Neuronal stem cell (in vitro differentiated cells): ENCODE measurements at regions not wholly inside any gene's neighbourhood (a gene's known extent, or its start where the extent isn't known, plus 50 kb on each side); places are given as distances from the start of the nearest gene placed in this dataset.

Experiments
- DNase-seq: peaks from one replicate; pipeline ENCODE4 v3.0.0-alpha.2; 2013; ENCODE audit warnings: low spot score
- H2AFZ ChIP-seq: one replicate; pipeline ENCODE4 v1.6.1; 2013; ENCODE audit warnings: mild to moderate bottlenecking, low read length, inconsistent platforms
- H2AK5ac ChIP-seq: 2 replicates; pipeline ENCODE4 v1.6.1; 2013; ENCODE audit warnings: low read depth, mild to moderate bottlenecking, inconsistent platforms, low read length, moderate library complexity, mixed read lengths
- H2BK120ac ChIP-seq: 2 replicates; pipeline ENCODE4 v1.6.1; 2013; ENCODE audit warnings: low read depth, mild to moderate bottlenecking, inconsistent platforms, low read length, moderate library complexity, mixed read lengths
- H2BK12ac ChIP-seq: one replicate; pipeline ENCODE4 v1.6.1; 2013; ENCODE audit warnings: low read length, inconsistent platforms
- H2BK15ac ChIP-seq: 2 replicates; pipeline ENCODE4 v1.6.1; 2013; ENCODE audit warnings: mild to moderate bottlenecking, low read length, inconsistent platforms, mixed read lengths
- H2BK5ac ChIP-seq: one replicate; pipeline ENCODE4 v1.6.1; 2013; ENCODE audit warnings: inconsistent platforms, mild to moderate bottlenecking, low read length, moderate library complexity
- H3K14ac ChIP-seq: one replicate; pipeline ENCODE4 v1.6.1; 2013; ENCODE audit warnings: low read length, inconsistent platforms
- H3K18ac ChIP-seq: 2 replicates; pipeline ENCODE4 v1.6.1; 2013; ENCODE audit warnings: low read length, inconsistent platforms
- H3K23ac ChIP-seq: 2 replicates; pipeline ENCODE4 v1.6.1; 2013; ENCODE audit warnings: low read depth, mild to moderate bottlenecking, mixed read lengths, low read length, inconsistent platforms; ENCODE audit not compliant: poor library complexity
- H3K27ac ChIP-seq: replicated peaks from 3 replicates; pipeline ENCODE4 v1.5.1; 2013; ENCODE audit warnings: low read length, inconsistent platforms
- H3K27me3 ChIP-seq, 3 experiments: 2 replicates each; pipeline ENCODE4 v1.6.1; 2013; ENCODE audit warnings: low read length in 3 of 3, mild to moderate bottlenecking in 2 of 3, inconsistent platforms in 1 of 3, low read depth in 1 of 3, mixed read lengths in 1 of 3, moderate library complexity in 1 of 3; ENCODE audit not compliant: control insufficient read depth in 3 of 3, insufficient read depth in 3 of 3
- H3K36me3 ChIP-seq, 2 donors: replicated peaks in 1 of 2; 2 replicates each; pipeline ENCODE4 v1.6.1; 2013; ENCODE audit warnings: low read length in 2 of 2; ENCODE audit not compliant: control insufficient read depth in 2 of 2, insufficient read depth in 2 of 2
- H3K4ac ChIP-seq: 2 replicates; pipeline ENCODE4 v1.6.1; 2013; ENCODE audit warnings: inconsistent platforms, mild to moderate bottlenecking, low read length, moderate library complexity
- H3K4me1 ChIP-seq, 2 donors: 1 replicate in 1 of 2; 2 replicates in 1 of 2; pipeline ENCODE4 v1.6.1; 2013; ENCODE audit warnings: low read length in 2 of 2, low read depth in 1 of 2; ENCODE audit not compliant: control insufficient read depth in 2 of 2, insufficient read depth in 1 of 2
- H3K4me2 ChIP-seq: one replicate; pipeline ENCODE4 v1.6.1; 2013; ENCODE audit warnings: mild to moderate bottlenecking, low read length, inconsistent platforms; ENCODE audit not compliant: insufficient read depth, poor library complexity, severe bottlenecking
- H3K4me3 ChIP-seq, 2 donors: 2 replicates each; pipeline ENCODE4 v1.5.1; 2013; ENCODE audit warnings: low read length in 2 of 2, mild to moderate bottlenecking in 2 of 2, inconsistent platforms in 1 of 2, moderate library complexity in 1 of 2
- H3K79me1 ChIP-seq: one replicate; pipeline ENCODE4 v1.6.1; 2013; ENCODE audit warnings: low read depth, mild to moderate bottlenecking, inconsistent platforms, low read length, moderate library complexity
- H3K9ac ChIP-seq: one replicate; pipeline ENCODE4 v1.6.1; 2013; ENCODE audit warnings: mild to moderate bottlenecking, low read depth, low read length, inconsistent platforms; ENCODE audit not compliant: poor library complexity
- H3K9me3 ChIP-seq, 2 donors: replicated peaks in 1 of 2; 2 replicates each; pipeline versions ENCODE3 to v1.6.1; 2013; ENCODE audit warnings: low read length in 2 of 2, mild to moderate bottlenecking in 2 of 2, inconsistent platforms in 1 of 2, low read depth in 1 of 2, mixed read lengths in 1 of 2, moderate library complexity in 1 of 2; ENCODE audit not compliant: control insufficient read depth in 2 of 2, insufficient read depth in 1 of 2
- H4K8ac ChIP-seq: one replicate; pipeline ENCODE4 v1.6.1; 2013; ENCODE audit warnings: low read depth, mild to moderate bottlenecking, inconsistent platforms, low read length, moderate library complexity
- H4K91ac ChIP-seq: one replicate; pipeline ENCODE4 v1.6.1; 2013; ENCODE audit warnings: low read length, low read depth, mild to moderate bottlenecking, inconsistent platforms; ENCODE audit not compliant: poor library complexity
- WGBS, 2 donors: extraction: QIAGEN DNeasy Blood & Tissue Kit; methylation state at CpG; one replicate each; pipeline ENCODE4 v1.1.7; 2013; ENCODE audit warnings: missing lambda C conversion rate in 2 of 2, mixed read lengths in 1 of 2; ENCODE audit not compliant: insufficient read length in 2 of 2, insufficient replicate concordance in 1 of 2; ENCODE audit errors: extremely low coverage in 2 of 2; 5-methylcytosine and 5-hydroxymethylcytosine counted together

DNA sequence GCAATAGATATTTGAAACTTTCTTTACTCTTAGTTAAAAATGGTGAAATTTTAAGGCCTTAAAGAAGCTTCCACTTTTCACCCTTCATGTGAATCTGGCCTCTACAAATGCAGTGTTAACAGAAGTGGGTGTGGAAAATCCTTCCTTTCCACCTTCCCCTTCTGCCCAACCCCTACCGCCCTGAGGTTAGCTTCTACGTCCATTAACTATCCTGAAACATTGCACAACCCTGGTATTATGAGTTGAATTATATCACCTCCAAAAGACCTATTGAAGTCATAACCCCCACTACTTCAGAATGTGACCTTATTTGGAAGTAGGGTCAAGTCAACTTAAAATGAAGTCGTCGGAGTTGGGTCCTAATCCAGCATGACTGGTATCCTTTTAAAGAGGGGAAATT, 80.8 kb upstream of the ACSL3 start:
- Histone ChIP-seq H3K9me3 (peaks cover 3% of the 10 kb centered on the region in 2 donors), H3K4ac (no peak overlapping the region), H3K27me3 (peaks cover 0 to 4% (median 0%) of the 10 kb centered on the region in 3 experiments), H2AK5ac (no peak overlapping the region), H3K14ac (no peak overlapping the region), H2BK120ac (no peak overlapping the region), H3K4me2 (no peak overlapping the region), H4K91ac (no peak overlapping the region), H3K18ac (no peak overlapping the region), H3K9ac (no peak overlapping the region), H3K4me3 (no peak overlapping the region), H4K8ac (no peak overlapping the region), H3K4me1 (peaks cover 0 to under 1% of the 10 kb centered on the region in 2 donors), H3K79me1 (no peaks in the 10 kb centered on the region), H3K27ac (no peak overlapping the region), H2BK5ac (no peak overlapping the region), H2AFZ (no peak overlapping the region), H3K36me3 (no peaks in the 10 kb centered on the region), H2BK12ac (no peak overlapping the region), H2BK15ac (no peak overlapping the region), H3K23ac (no peak overlapping the region)
- WGBS, 2 donors: no CpG with 5 or more reads among the region's 4 CpGs
- DNase-seq: no peak

DNA sequence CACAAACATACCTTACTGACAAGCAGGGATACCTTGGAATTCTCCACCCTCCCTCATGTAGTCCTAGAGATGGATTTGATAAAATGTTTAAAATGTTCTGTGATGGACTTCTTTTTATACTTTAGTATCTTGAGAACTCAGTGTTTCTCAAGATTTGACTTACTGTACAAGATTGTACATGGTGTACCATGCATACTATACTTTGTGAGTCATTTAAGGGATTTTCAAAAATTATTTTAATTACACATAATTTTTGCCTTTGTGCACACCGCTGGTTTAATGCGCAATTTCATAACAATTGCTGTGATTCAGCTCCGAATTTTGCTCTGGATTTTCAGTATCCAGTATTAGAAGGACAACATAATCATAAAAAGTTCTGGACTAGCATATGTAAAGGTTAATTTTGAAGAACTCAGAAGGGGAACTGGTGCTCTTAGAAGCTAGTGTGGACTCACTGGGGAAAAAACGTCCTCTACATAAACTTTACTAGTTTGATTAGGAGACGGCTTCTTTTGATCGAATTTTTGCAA, 78.6 kb upstream of the ACSL3 start:
- no peak overlapping the region for H3K9ac ChIP-seq
- no peak overlapping the region for H3K4ac ChIP-seq
- H3K14ac ChIP-seq: no peak overlapping the region
- no peak for DNase-seq
- no peaks in the 10 kb centered on the region for H3K4me1 ChIP-seq
- no peak overlapping the region for H3K4me3 ChIP-seq
- H2BK15ac ChIP-seq: no peak overlapping the region
- no peak overlapping the region for H3K4me2 ChIP-seq
- no peak overlapping the region for H2BK120ac ChIP-seq
- H3K23ac ChIP-seq: no peak overlapping the region
- H4K91ac ChIP-seq: no peak overlapping the region
- no peaks in the 10 kb centered on the region for H3K36me3 ChIP-seq
- no peak overlapping the region for H3K27ac ChIP-seq
- H2BK12ac ChIP-seq: no peak overlapping the region
- no peak overlapping the region for H4K8ac ChIP-seq
- peaks cover 3 to 4% of the 10 kb centered on the region in 2 donors for H3K9me3 ChIP-seq
- WGBS, 2 donors: no CpG with 5 or more reads among the region's 6 CpGs
- peaks cover 0 to 5% (median 3%) of the 10 kb centered on the region in 3 experiments for H3K27me3 ChIP-seq
- H2AK5ac ChIP-seq: no peak overlapping the region
- no peak overlapping the region for H2AFZ ChIP-seq
- H3K79me1 ChIP-seq: no peaks in the 10 kb centered on the region
- H3K18ac ChIP-seq: no peak overlapping the region
- H2BK5ac ChIP-seq: no peak overlapping the region

DNA sequence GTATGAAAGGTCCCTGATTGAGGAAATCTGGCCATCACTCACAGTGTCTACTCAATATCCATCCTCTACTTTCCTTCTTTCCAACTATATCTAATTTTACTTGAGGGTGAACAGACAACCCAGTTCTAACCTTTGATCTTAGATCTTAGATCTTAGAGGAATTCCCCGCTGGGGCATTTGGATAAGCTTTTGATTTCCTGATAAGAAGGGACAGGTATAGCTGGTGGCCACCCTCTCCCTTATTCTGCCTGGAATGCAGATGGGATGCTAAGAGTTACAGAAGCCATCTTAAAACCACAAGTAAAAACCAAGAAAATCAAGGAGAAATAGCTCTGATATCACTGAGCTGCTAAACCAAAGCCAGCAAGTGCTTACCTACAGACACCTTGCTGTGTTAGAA, 77.2 kb upstream of the ACSL3 start:
- Histone ChIP-seq H3K4me2 (no peak overlapping the region), H2BK12ac (no peak overlapping the region), H3K79me1 (no peaks in the 10 kb centered on the region), H3K4me3 (no peak overlapping the region), H4K8ac (no peak overlapping the region), H2BK5ac (no peak overlapping the region), H3K36me3 (no peaks in the 10 kb centered on the region), H3K9me3 (peaks cover 3 to 4% of the 10 kb centered on the region in 2 donors), H3K9ac (no peak overlapping the region), H3K4me1 (peaks cover 0 to 3% of the 10 kb centered on the region in 2 donors), H4K91ac (no peak overlapping the region), H3K23ac (no peak overlapping the region), H2BK15ac (no peak overlapping the region), H3K18ac (no peak overlapping the region), H2AK5ac (no peak overlapping the region), H3K27ac (no peak overlapping the region), H3K14ac (no peak overlapping the region), H2BK120ac (no peak overlapping the region), H3K4ac (no peak overlapping the region), H2AFZ (no peak overlapping the region), H3K27me3 (peaks cover 0 to 5% (median 3%) of the 10 kb centered on the region in 3 experiments)
- no peak for DNase-seq
- no CpG with 5 or more reads among the region's 1 CpG for WGBS, 2 donors

DNA sequence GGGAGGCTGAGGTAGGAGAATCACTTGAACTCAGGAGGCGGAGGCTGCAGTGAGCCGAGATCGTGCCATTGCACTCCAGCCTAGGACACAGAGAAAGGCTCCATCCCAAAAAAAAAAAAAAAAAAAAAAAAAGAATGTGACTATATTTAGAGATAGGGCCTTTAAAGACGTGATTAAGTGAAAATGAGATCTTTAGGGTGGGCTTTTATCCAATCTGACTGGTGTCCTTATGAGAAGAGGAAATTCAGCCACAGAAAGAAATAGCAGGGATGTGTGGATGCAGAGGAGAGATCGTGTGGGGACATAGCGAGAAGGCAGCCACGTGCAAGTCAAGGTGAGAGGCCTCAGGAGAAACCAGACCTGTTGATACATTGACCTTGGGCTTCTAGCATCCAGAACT, 69.9 kb upstream of the ACSL3 start:
- Histone ChIP-seq H3K4me1 (peaks cover 12 to 19% of the 10 kb centered on the region in 2 donors), H3K27me3 (no peaks in the 10 kb centered on the region), H3K4ac (no peak overlapping the region), H3K18ac (no peak overlapping the region), H3K9me3 (no peaks in the 10 kb centered on the region), H3K9ac (no peak overlapping the region), H2AFZ (no peak overlapping the region), H3K27ac (no peak overlapping the region), H2BK12ac (no peak overlapping the region), H3K14ac (no peak overlapping the region), H3K36me3 (no peaks in the 10 kb centered on the region), H3K4me2 (no peak overlapping the region), H4K91ac (no peak overlapping the region), H3K4me3 (no peak overlapping the region), H3K79me1 (no peaks in the 10 kb centered on the region), H3K23ac (no peak overlapping the region), H2AK5ac (no peak overlapping the region), H2BK5ac (no peak overlapping the region), H2BK15ac (no peak overlapping the region), H4K8ac (no peak overlapping the region), H2BK120ac (no peak overlapping the region)
- no CpG with 5 or more reads among the region's 7 CpGs for WGBS, 2 donors
- no peak for DNase-seq
